Loucy (cell line): ENCODE measurements at regions not wholly inside any gene's neighbourhood (a gene's known extent, or its start where the extent isn't known, plus 50 kb on each side); places are given as distances from the start of the nearest gene placed in this dataset.

ENCODE experiments used
- H2AFZ ChIP-seq: fragments of 200-600 bp; sonication (generic); 2 replicates; pipeline ENCODE4 v1.6.0; 2016; ENCODE audit warnings: antibody characterized with exemption, mild to moderate bottlenecking, low read length, moderate library complexity
- H3F3A ChIP-seq: fragments of 200-600 bp; 2 replicates; pipeline ENCODE4 v1.6.0; 2016; ENCODE audit warnings: antibody characterized with exemption, low read depth, mild to moderate bottlenecking
- H3K27me3 ChIP-seq: fragments of 200-600 bp; sonication (generic); 2 replicates; pipeline ENCODE4 v1.6.1; 2014; ENCODE audit warnings: low read length, mild to moderate bottlenecking; ENCODE audit not compliant: insufficient read depth, poor library complexity, severe bottlenecking
- H3K36me3 ChIP-seq: fragments of 200-600 bp; sonication (generic); 2 replicates; pipeline ENCODE4 v1.6.1; 2016; ENCODE audit warnings: low read length; ENCODE audit not compliant: insufficient read depth
- H3K4me1 ChIP-seq: fragments of 200-600 bp; sonication (generic); 2 replicates; pipeline ENCODE4 v1.5.1; 2014; ENCODE audit warnings: low read length, mild to moderate bottlenecking; ENCODE audit not compliant: insufficient read depth, poor library complexity, severe bottlenecking
- H3K4me2 ChIP-seq: fragments of 200-600 bp; sonication (generic); 2 replicates; pipeline ENCODE4 v1.6.0; 2014; ENCODE audit warnings: antibody characterized with exemption, low read length, low read depth, mild to moderate bottlenecking; ENCODE audit not compliant: poor library complexity, severe bottlenecking
- H3K4me3 ChIP-seq: fragments of 200-600 bp; sonication (generic); 2 replicates; pipeline ENCODE4 v1.5.1; 2014; ENCODE audit warnings: low read length, mild to moderate bottlenecking, mixed read lengths; ENCODE audit not compliant: poor library complexity, severe bottlenecking
- H3K79me2 ChIP-seq: fragments of 200-600 bp; sonication (generic); 2 replicates; pipeline ENCODE4 v1.6.1; 2014; ENCODE audit warnings: low read length; ENCODE audit not compliant: insufficient read depth
- H3K9ac ChIP-seq: fragments of 200-600 bp; sonication (generic); 2 replicates; pipeline ENCODE4 v1.6.0; 2014; ENCODE audit warnings: mild to moderate bottlenecking, low read depth, low read length, moderate library complexity; ENCODE audit not compliant: poor library complexity, severe bottlenecking
- H3K9me2 ChIP-seq: fragments of 200-600 bp; sonication (generic); replicated peaks from 2 replicates; pipeline ENCODE4 v1.6.1; 2016; ENCODE audit warnings: low read depth, low read length, mixed read lengths
- H3K9me3 ChIP-seq: fragments of 200-600 bp; sonication (generic); 2 replicates; pipeline ENCODE4 v1.6.1; 2014; ENCODE audit warnings: mild to moderate bottlenecking, antibody characterized with exemption, low read length, low read depth; ENCODE audit not compliant: insufficient read depth
- H4K20me1 ChIP-seq: fragments of 200-600 bp; sonication (generic); 2 replicates; pipeline ENCODE4 v1.6.0; 2014; ENCODE audit warnings: antibody characterized with exemption, low read length, mild to moderate bottlenecking; ENCODE audit not compliant: insufficient read depth, poor library complexity, severe bottlenecking
- EZH2phosphoT487 ChIP-seq: fragments of 200-600 bp; IDR thresholded peaks from 2 replicates; pipeline ENCODE4 v1.6.1; 2018; ENCODE audit warnings: antibody characterized with exemption, mild to moderate bottlenecking, moderate library complexity, borderline replicate concordance
- TF ChIP-seq, protein P1 (sequence below): fragments of 200-600 bp; sonication (generic); conservative IDR thresholded peaks from 2 replicates; pipeline ENCODE4 v1.5.1; 2014; ENCODE audit warnings: mild to moderate bottlenecking, antibody characterized with exemption, low read length

- TF ChIP-seq EZH2phosphoT487, result no peak
- TF ChIP-seq, protein P1, sequence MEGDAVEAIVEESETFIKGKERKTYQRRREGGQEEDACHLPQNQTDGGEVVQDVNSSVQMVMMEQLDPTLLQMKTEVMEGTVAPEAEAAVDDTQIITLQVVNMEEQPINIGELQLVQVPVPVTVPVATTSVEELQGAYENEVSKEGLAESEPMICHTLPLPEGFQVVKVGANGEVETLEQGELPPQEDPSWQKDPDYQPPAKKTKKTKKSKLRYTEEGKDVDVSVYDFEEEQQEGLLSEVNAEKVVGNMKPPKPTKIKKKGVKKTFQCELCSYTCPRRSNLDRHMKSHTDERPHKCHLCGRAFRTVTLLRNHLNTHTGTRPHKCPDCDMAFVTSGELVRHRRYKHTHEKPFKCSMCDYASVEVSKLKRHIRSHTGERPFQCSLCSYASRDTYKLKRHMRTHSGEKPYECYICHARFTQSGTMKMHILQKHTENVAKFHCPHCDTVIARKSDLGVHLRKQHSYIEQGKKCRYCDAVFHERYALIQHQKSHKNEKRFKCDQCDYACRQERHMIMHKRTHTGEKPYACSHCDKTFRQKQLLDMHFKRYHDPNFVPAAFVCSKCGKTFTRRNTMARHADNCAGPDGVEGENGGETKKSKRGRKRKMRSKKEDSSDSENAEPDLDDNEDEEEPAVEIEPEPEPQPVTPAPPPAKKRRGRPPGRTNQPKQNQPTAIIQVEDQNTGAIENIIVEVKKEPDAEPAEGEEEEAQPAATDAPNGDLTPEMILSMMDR, result no peak
- no peaks in the 10 kb centered on the region for H3F3A ChIP-seq
- no peaks in the 10 kb centered on the region for H3K9me2 ChIP-seq
- H3K9me3 ChIP-seq, result no peaks in the 10 kb centered on the region
- no peaks in the 10 kb centered on the region for H3K4me1 ChIP-seq
- H3K4me3 ChIP-seq, result no peak overlapping the region
- H2AFZ ChIP-seq, result no peak overlapping the region
- H3K27me3 ChIP-seq, result no peaks in the 10 kb centered on the region
- no peaks in the 10 kb centered on the region for H3K79me2 ChIP-seq
- H3K4me2 ChIP-seq, result no peak overlapping the region
- H3K36me3 ChIP-seq, result no peaks in the 10 kb centered on the region
- H4K20me1 ChIP-seq, result no peaks in the 10 kb centered on the region
- no peak overlapping the region for H3K9ac ChIP-seq
Measured at GRCh38 chr12:105977236-105977635, 161.5 kb downstream of the NUAK1 start.

- Histone ChIP-seq H3K79me2 (no peaks in the 10 kb centered on the region), H3K9me3 (no peaks in the 10 kb centered on the region), H3F3A (no peaks in the 10 kb centered on the region), H3K9ac (no peak overlapping the region), H4K20me1 (no peaks in the 10 kb centered on the region), H3K9me2 (no peaks in the 10 kb centered on the region), H2AFZ (no peak overlapping the region), H3K27me3 (no peaks in the 10 kb centered on the region), H3K4me1 (no peaks in the 10 kb centered on the region), H3K4me2 (no peak overlapping the region), H3K4me3 (no peak overlapping the region), H3K36me3 (no peaks in the 10 kb centered on the region)
- TF ChIP-seq, protein P1, result no peak
- TF ChIP-seq EZH2phosphoT487, result no peak
Measured at GRCh38 chr12:105977652-105978051, 161.1 kb downstream of the NUAK1 start.

GRCh38 chr12:105978276-105978675, 160.5 kb downstream of the NUAK1 start:
- Histone ChIP-seq H3K79me2 (no peaks in the 10 kb centered on the region), H3F3A (no peaks in the 10 kb centered on the region), H3K4me1 (no peaks in the 10 kb centered on the region), H3K9me3 (no peaks in the 10 kb centered on the region), H4K20me1 (no peaks in the 10 kb centered on the region), H3K27me3 (no peaks in the 10 kb centered on the region), H3K36me3 (no peaks in the 10 kb centered on the region), H3K9ac (no peak overlapping the region), H3K9me2 (no peaks in the 10 kb centered on the region), H3K4me2 (no peak overlapping the region), H3K4me3 (no peak overlapping the region), H2AFZ (no peak overlapping the region)
- TF ChIP-seq EZH2phosphoT487, result no peak
- TF ChIP-seq, protein P1, result no peak
